ENCODE measurements at regions not wholly inside any gene's neighbourhood (a gene's known extent, or its start where the extent isn't known, plus 50 kb on each side); places are given as distances from the start of the nearest gene placed in this dataset.
"Not testable (repeated sequence)": the region's sequence is repeated elsewhere in the genome, so short reads cannot be mapped to it uniquely, and the experiment has no call there.

- Histone ChIP-seq H3K4me3 (ENCODE audit: low read depth in 1 of 5, low read length in 5 of 5) (no peak overlapping the region), H3K9me3 (ENCODE audit: control insufficient read depth in 5 of 5, low read length in 5 of 5) (no peaks in the 10 kb centered on the region), H3K27ac (ENCODE audit: low read depth, low read length) (no peak overlapping the region), H3K9ac (ENCODE audit: low read length in 5 of 5) (no peak overlapping the region), H3K4me1 (ENCODE audit: control insufficient read depth in 5 of 5, insufficient read depth in 5 of 5, low read length in 5 of 5) (peaks cover 4 to 30% (median 26%) of the 10 kb centered on the region in 5 donors), H3K36me3 (ENCODE audit: control insufficient read depth in 5 of 5, insufficient read depth in 5 of 5, low read length in 5 of 5) (no peaks in the 10 kb centered on the region), H3K27me3 (ENCODE audit: control insufficient read depth in 5 of 5, insufficient read depth in 4 of 5, low read length in 5 of 5) (no peaks in the 10 kb centered on the region)
Measured at GRCh38 chr18:46179306-46179705, 75.1 kb downstream of the HAUS1 start.

GRCh38 chr18:46182633-46183358, 78.6 kb downstream of the HAUS1 start:
- peaks cover 2 to 15% (median 12%) of the 10 kb centered on the region in 5 donors for H3K4me1 ChIP-seq (ENCODE audit: control insufficient read depth in 5 of 5, insufficient read depth in 5 of 5, low read length in 5 of 5)
- H3K36me3 ChIP-seq (ENCODE audit: control insufficient read depth in 5 of 5, insufficient read depth in 5 of 5, low read length in 5 of 5) = no peaks in the 10 kb centered on the region
- no peaks in the 10 kb centered on the region for H3K27me3 ChIP-seq (ENCODE audit: control insufficient read depth in 5 of 5, insufficient read depth in 4 of 5, low read length in 5 of 5)
- peak overlapping the region in 2 of 5 donors; percentile 32 to 35 for H3K9ac ChIP-seq (ENCODE audit: low read length in 5 of 5)
- H3K4me3 ChIP-seq (ENCODE audit: low read depth in 1 of 5, low read length in 5 of 5) = no peak overlapping the region
- no peak overlapping the region for H3K27ac ChIP-seq (ENCODE audit: low read depth, low read length)
- H3K9me3 ChIP-seq (ENCODE audit: control insufficient read depth in 5 of 5, low read length in 5 of 5) = no peaks in the 10 kb centered on the region

- H3K9ac ChIP-seq (ENCODE audit: low read length in 5 of 5); H3K27ac ChIP-seq (ENCODE audit: low read depth, low read length); H3K4me3 ChIP-seq (ENCODE audit: low read depth in 1 of 5, low read length in 5 of 5); H3K27me3 ChIP-seq (ENCODE audit: control insufficient read depth in 5 of 5, insufficient read depth in 4 of 5, low read length in 5 of 5); H3K9me3 ChIP-seq (ENCODE audit: control insufficient read depth in 5 of 5, low read length in 5 of 5); H3K36me3 ChIP-seq (ENCODE audit: control insufficient read depth in 5 of 5, insufficient read depth in 5 of 5, low read length in 5 of 5): not testable (repeated sequence)
- H3K4me1 ChIP-seq (ENCODE audit: control insufficient read depth in 5 of 5, insufficient read depth in 5 of 5, low read length in 5 of 5) = peaks cover 2 to 15% (median 11%) of the 10 kb centered on the region in 5 donors
Measured at GRCh38 chr18:46184296-46184695, 80.1 kb downstream of the HAUS1 start.

- peaks cover 2 to 15% (median 11%) of the 10 kb centered on the region in 5 donors for H3K4me1 ChIP-seq (ENCODE audit: control insufficient read depth in 5 of 5, insufficient read depth in 5 of 5, low read length in 5 of 5)
- no peak overlapping the region for H3K27ac ChIP-seq (ENCODE audit: low read depth, low read length)
- H3K4me3 ChIP-seq (ENCODE audit: low read depth in 1 of 5, low read length in 5 of 5) = no peak overlapping the region
- no peaks in the 10 kb centered on the region for H3K36me3 ChIP-seq (ENCODE audit: control insufficient read depth in 5 of 5, insufficient read depth in 5 of 5, low read length in 5 of 5)
- no peaks in the 10 kb centered on the region for H3K27me3 ChIP-seq (ENCODE audit: control insufficient read depth in 5 of 5, insufficient read depth in 4 of 5, low read length in 5 of 5)
- no peaks in the 10 kb centered on the region for H3K9me3 ChIP-seq (ENCODE audit: control insufficient read depth in 5 of 5, low read length in 5 of 5)
- H3K9ac ChIP-seq (ENCODE audit: low read length in 5 of 5) = peak overlapping the region in 1 of 5 donors; percentile 3
Measured at GRCh38 chr18:46184727-46185126, 80.5 kb downstream of the HAUS1 start.

GRCh38 chr18:46190667-46191066, 86.5 kb downstream of the HAUS1 start:
- no peak overlapping the region for H3K27ac ChIP-seq (ENCODE audit: low read depth, low read length)
- peaks cover 0 to 6% (median 4%) of the 10 kb centered on the region in 5 donors for H3K4me1 ChIP-seq (ENCODE audit: control insufficient read depth in 5 of 5, insufficient read depth in 5 of 5, low read length in 5 of 5)
- H3K9me3 ChIP-seq (ENCODE audit: control insufficient read depth in 5 of 5, low read length in 5 of 5) = no peaks in the 10 kb centered on the region
- H3K27me3 ChIP-seq (ENCODE audit: control insufficient read depth in 5 of 5, insufficient read depth in 4 of 5, low read length in 5 of 5) = no peaks in the 10 kb centered on the region
- H3K4me3 ChIP-seq (ENCODE audit: low read depth in 1 of 5, low read length in 5 of 5) = no peak overlapping the region
- no peak overlapping the region for H3K9ac ChIP-seq (ENCODE audit: low read length in 5 of 5)
- H3K36me3 ChIP-seq (ENCODE audit: control insufficient read depth in 5 of 5, insufficient read depth in 5 of 5, low read length in 5 of 5) = no peaks in the 10 kb centered on the region

- no peaks in the 10 kb centered on the region for H3K9me3 ChIP-seq (ENCODE audit: control insufficient read depth in 5 of 5, low read length in 5 of 5)
- no peak overlapping the region for H3K27ac ChIP-seq (ENCODE audit: low read depth, low read length)
- H3K9ac ChIP-seq (ENCODE audit: low read length in 5 of 5) = no peak overlapping the region
- H3K4me1 ChIP-seq (ENCODE audit: control insufficient read depth in 5 of 5, insufficient read depth in 5 of 5, low read length in 5 of 5) = peaks cover 0 to 3% (median 0%) of the 10 kb centered on the region in 5 donors
- no peak overlapping the region for H3K4me3 ChIP-seq (ENCODE audit: low read depth in 1 of 5, low read length in 5 of 5)
- H3K27me3 ChIP-seq (ENCODE audit: control insufficient read depth in 5 of 5, insufficient read depth in 4 of 5, low read length in 5 of 5) = no peaks in the 10 kb centered on the region
- H3K36me3 ChIP-seq (ENCODE audit: control insufficient read depth in 5 of 5, insufficient read depth in 5 of 5, low read length in 5 of 5) = no peaks in the 10 kb centered on the region
Measured at GRCh38 chr18:46196627-46197243, 92.5 kb downstream of the HAUS1 start.

GRCh38 chr18:46199515-46200147, 95.4 kb downstream of the HAUS1 start:
- Histone ChIP-seq H3K36me3 (ENCODE audit: control insufficient read depth in 5 of 5, insufficient read depth in 5 of 5, low read length in 5 of 5) (no peaks in the 10 kb centered on the region), H3K27ac (ENCODE audit: low read depth, low read length) (no peak overlapping the region), H3K9me3 (ENCODE audit: control insufficient read depth in 5 of 5, low read length in 5 of 5) (no peaks in the 10 kb centered on the region), H3K4me1 (ENCODE audit: control insufficient read depth in 5 of 5, insufficient read depth in 5 of 5, low read length in 5 of 5) (peaks cover 0 to 3% (median 0%) of the 10 kb centered on the region in 5 donors), H3K4me3 (ENCODE audit: low read depth in 1 of 5, low read length in 5 of 5) (no peak overlapping the region), H3K27me3 (ENCODE audit: control insufficient read depth in 5 of 5, insufficient read depth in 4 of 5, low read length in 5 of 5) (no peaks in the 10 kb centered on the region), H3K9ac (ENCODE audit: low read length in 5 of 5) (peak overlapping the region in 1 of 5 donors; percentile 11)

- not testable (repeated sequence) for H3K4me1 ChIP-seq (ENCODE audit: control insufficient read depth in 5 of 5, insufficient read depth in 5 of 5, low read length in 5 of 5); H3K27me3 ChIP-seq (ENCODE audit: control insufficient read depth in 5 of 5, insufficient read depth in 4 of 5, low read length in 5 of 5); H3K9me3 ChIP-seq (ENCODE audit: control insufficient read depth in 5 of 5, low read length in 5 of 5); H3K36me3 ChIP-seq (ENCODE audit: control insufficient read depth in 5 of 5, insufficient read depth in 5 of 5, low read length in 5 of 5); H3K27ac ChIP-seq (ENCODE audit: low read depth, low read length); H3K4me3 ChIP-seq (ENCODE audit: low read depth in 1 of 5, low read length in 5 of 5)
- peak overlapping the region in 1 of 5 donors; percentile 11 for H3K9ac ChIP-seq (ENCODE audit: low read length in 5 of 5)
Measured at GRCh38 chr18:46200178-46201055, 96.2 kb downstream of the HAUS1 start.

- Histone ChIP-seq H3K4me3 (ENCODE audit: low read depth in 1 of 5, low read length in 5 of 5) (no peak overlapping the region), H3K4me1 (ENCODE audit: control insufficient read depth in 5 of 5, insufficient read depth in 5 of 5, low read length in 5 of 5) (no peaks in the 10 kb centered on the region), H3K27ac (ENCODE audit: low read depth, low read length) (no peak overlapping the region), H3K9me3 (ENCODE audit: control insufficient read depth in 5 of 5, low read length in 5 of 5) (no peaks in the 10 kb centered on the region), H3K9ac (ENCODE audit: low read length in 5 of 5) (no peak overlapping the region), H3K27me3 (ENCODE audit: control insufficient read depth in 5 of 5, insufficient read depth in 4 of 5, low read length in 5 of 5) (no peaks in the 10 kb centered on the region), H3K36me3 (ENCODE audit: control insufficient read depth in 5 of 5, insufficient read depth in 5 of 5, low read length in 5 of 5) (no peaks in the 10 kb centered on the region)
Measured at GRCh38 chr18:46204143-46204542, 100.0 kb downstream of the HAUS1 start.

Data from subcutaneous abdominal adipose tissue (tissue), 5 donors.